ENCODE measurements at regions not wholly inside any gene's neighbourhood (a gene's known extent, or its start where the extent isn't known, plus 50 kb on each side); places are given as distances from the start of the nearest gene placed in this dataset.

GRCh38 chr12:97300891-97301290 is 161.7 kb upstream of the RMST start:
- H3K4me2 ChIP-seq (ENCODE audit: low read length, poor library complexity, severe bottlenecking), result no peak overlapping the region
- H2AFZ ChIP-seq (ENCODE audit: low read depth, low read length), result no peak overlapping the region
- no peak overlapping the region for H2BK120ac ChIP-seq (ENCODE audit: low read depth, low read length)
- peak overlapping the region; percentile 49 for H2AK5ac ChIP-seq (ENCODE audit: low read length, severe bottlenecking)
- H3K23ac ChIP-seq (ENCODE audit: low read length in 2 of 2), result no peak overlapping the region
- no peak overlapping the region for H3K14ac ChIP-seq (ENCODE audit: low read length in 2 of 2)
- no peak overlapping the region for H3K4me3 ChIP-seq (ENCODE audit: insufficient read depth in 1 of 2, low read depth in 1 of 2, low read length in 2 of 2)
- no peak overlapping the region for H3K4ac ChIP-seq (ENCODE audit: low read depth in 1 of 2, low read length in 2 of 2)
- WGBS, result 20% methylated on average over 1 of the region's 1 CpG
- H4K8ac ChIP-seq (ENCODE audit: low read length), result no peak overlapping the region
- no peak overlapping the region for H2BK15ac ChIP-seq (ENCODE audit: low read depth, poor library complexity, severe bottlenecking)
- no peaks in the 10 kb centered on the region for H3K27me3 ChIP-seq (ENCODE audit: control insufficient read depth in 1 of 2, insufficient read depth in 1 of 2, low read length in 2 of 2)
- DNase-seq, result no peak
- no peak overlapping the region for H3K27ac ChIP-seq (ENCODE audit: low read length, poor library complexity, severe bottlenecking)
- H2BK5ac ChIP-seq (ENCODE audit: low read depth, low read length, poor library complexity, severe bottlenecking), result no peak overlapping the region
- H3K9ac ChIP-seq (ENCODE audit: low read length), result no peak overlapping the region
- H2BK12ac ChIP-seq (ENCODE audit: low read length in 2 of 2), result no peak overlapping the region
- H3K79me1 ChIP-seq (replicated peaks; ENCODE audit: low read length, poor library complexity, severe bottlenecking), result no peaks in the 10 kb centered on the region
- no peak overlapping the region for H3K18ac ChIP-seq (ENCODE audit: low read depth in 1 of 2, low read length in 2 of 2)
- H3K9me3 ChIP-seq (ENCODE audit: control insufficient read depth, low read length), result no peaks in the 10 kb centered on the region
- no peaks in the 10 kb centered on the region for H3K4me1 ChIP-seq (ENCODE audit: control insufficient read depth, insufficient read depth, low read depth, low read length)
- no peak overlapping the region for H4K91ac ChIP-seq (ENCODE audit: low read length)
- H3K36me3 ChIP-seq (ENCODE audit: control insufficient read depth in 1 of 2, insufficient read depth in 2 of 2, low read depth in 1 of 2, low read length in 2 of 2), result no peaks in the 10 kb centered on the region

GRCh38 chr12:97301576-97301975 is 161.0 kb upstream of the RMST start:
- no peak overlapping the region for H2BK15ac ChIP-seq (ENCODE audit: low read depth, poor library complexity, severe bottlenecking)
- no peak overlapping the region for H2BK120ac ChIP-seq (ENCODE audit: low read depth, low read length)
- no peak overlapping the region for H3K9ac ChIP-seq (ENCODE audit: low read length)
- no peak overlapping the region for H3K4me2 ChIP-seq (ENCODE audit: low read length, poor library complexity, severe bottlenecking)
- no peak overlapping the region for H2AK5ac ChIP-seq (ENCODE audit: low read length, severe bottlenecking)
- no peak overlapping the region for H3K4ac ChIP-seq (ENCODE audit: low read depth in 1 of 2, low read length in 2 of 2)
- H3K9me3 ChIP-seq (ENCODE audit: control insufficient read depth, low read length), result no peaks in the 10 kb centered on the region
- H2BK12ac ChIP-seq (ENCODE audit: low read length in 2 of 2), result no peak overlapping the region
- no peak overlapping the region for H3K18ac ChIP-seq (ENCODE audit: low read depth in 1 of 2, low read length in 2 of 2)
- no peak overlapping the region for H3K14ac ChIP-seq (ENCODE audit: low read length in 2 of 2)
- no peak overlapping the region for H3K27ac ChIP-seq (ENCODE audit: low read length, poor library complexity, severe bottlenecking)
- H3K23ac ChIP-seq (ENCODE audit: low read length in 2 of 2), result no peak overlapping the region
- no peaks in the 10 kb centered on the region for H3K4me1 ChIP-seq (ENCODE audit: control insufficient read depth, insufficient read depth, low read depth, low read length)
- no peaks in the 10 kb centered on the region for H3K79me1 ChIP-seq (replicated peaks; ENCODE audit: low read length, poor library complexity, severe bottlenecking)
- no peak overlapping the region for H2BK5ac ChIP-seq (ENCODE audit: low read depth, low read length, poor library complexity, severe bottlenecking)
- 25% methylated on average over 2 of the region's 3 CpGs for WGBS
- DNase-seq, result no peak
- H4K8ac ChIP-seq (ENCODE audit: low read length), result no peak overlapping the region
- H2AFZ ChIP-seq (ENCODE audit: low read depth, low read length), result no peak overlapping the region
- H3K36me3 ChIP-seq (ENCODE audit: control insufficient read depth in 1 of 2, insufficient read depth in 2 of 2, low read depth in 1 of 2, low read length in 2 of 2), result no peaks in the 10 kb centered on the region
- no peak overlapping the region for H4K91ac ChIP-seq (ENCODE audit: low read length)
- no peaks in the 10 kb centered on the region for H3K27me3 ChIP-seq (ENCODE audit: control insufficient read depth in 1 of 2, insufficient read depth in 1 of 2, low read length in 2 of 2)
- no peak overlapping the region for H3K4me3 ChIP-seq (ENCODE audit: insufficient read depth in 1 of 2, low read depth in 1 of 2, low read length in 2 of 2)

GRCh38 chr12:97305651-97306050 is 157.0 kb upstream of the RMST start:
- no peak for DNase-seq
- Histone ChIP-seq H3K79me1 (replicated peaks; ENCODE audit: low read length, poor library complexity, severe bottlenecking) (no peaks in the 10 kb centered on the region), H3K18ac (ENCODE audit: low read depth in 1 of 2, low read length in 2 of 2) (no peak overlapping the region), H2BK15ac (ENCODE audit: low read depth, poor library complexity, severe bottlenecking) (no peak overlapping the region), H3K23ac (ENCODE audit: low read length in 2 of 2) (no peak overlapping the region), H3K4me3 (ENCODE audit: insufficient read depth in 1 of 2, low read depth in 1 of 2, low read length in 2 of 2) (no peak overlapping the region), H2BK120ac (ENCODE audit: low read depth, low read length) (no peak overlapping the region), H4K91ac (ENCODE audit: low read length) (no peak overlapping the region), H3K4ac (ENCODE audit: low read depth in 1 of 2, low read length in 2 of 2) (no peak overlapping the region), H4K8ac (ENCODE audit: low read length) (no peak overlapping the region), H3K4me1 (ENCODE audit: control insufficient read depth, insufficient read depth, low read depth, low read length) (no peaks in the 10 kb centered on the region), H3K9ac (ENCODE audit: low read length) (no peak overlapping the region), H3K4me2 (ENCODE audit: low read length, poor library complexity, severe bottlenecking) (no peak overlapping the region), H3K27ac (ENCODE audit: low read length, poor library complexity, severe bottlenecking) (no peak overlapping the region), H2BK12ac (ENCODE audit: low read length in 2 of 2) (no peak overlapping the region), H3K14ac (ENCODE audit: low read length in 2 of 2) (no peak overlapping the region), H2AK5ac (ENCODE audit: low read length, severe bottlenecking) (no peak overlapping the region), H3K9me3 (ENCODE audit: control insufficient read depth, low read length) (no peaks in the 10 kb centered on the region), H3K27me3 (ENCODE audit: control insufficient read depth in 1 of 2, insufficient read depth in 1 of 2, low read length in 2 of 2) (no peaks in the 10 kb centered on the region), H2BK5ac (ENCODE audit: low read depth, low read length, poor library complexity, severe bottlenecking) (no peak overlapping the region), H2AFZ (ENCODE audit: low read depth, low read length) (no peak overlapping the region), H3K36me3 (ENCODE audit: control insufficient read depth in 1 of 2, insufficient read depth in 2 of 2, low read depth in 1 of 2, low read length in 2 of 2) (no peaks in the 10 kb centered on the region)
- 94% methylated on average over 4 of the region's 4 CpGs for WGBS

- Histone ChIP-seq H3K9me3 (ENCODE audit: control insufficient read depth, low read length) (no peaks in the 10 kb centered on the region), H3K4me1 (ENCODE audit: control insufficient read depth, insufficient read depth, low read depth, low read length) (no peaks in the 10 kb centered on the region), H3K4me3 (ENCODE audit: insufficient read depth in 1 of 2, low read depth in 1 of 2, low read length in 2 of 2) (no peak overlapping the region), H3K27ac (ENCODE audit: low read length, poor library complexity, severe bottlenecking) (no peak overlapping the region), H3K4ac (ENCODE audit: low read depth in 1 of 2, low read length in 2 of 2) (no peak overlapping the region), H2AK5ac (ENCODE audit: low read length, severe bottlenecking) (no peak overlapping the region), H3K27me3 (ENCODE audit: control insufficient read depth in 1 of 2, insufficient read depth in 1 of 2, low read length in 2 of 2) (no peaks in the 10 kb centered on the region), H4K8ac (ENCODE audit: low read length) (no peak overlapping the region), H2BK12ac (ENCODE audit: low read length in 2 of 2) (no peak overlapping the region), H2BK15ac (ENCODE audit: low read depth, poor library complexity, severe bottlenecking) (no peak overlapping the region), H3K14ac (ENCODE audit: low read length in 2 of 2) (no peak overlapping the region), H3K9ac (ENCODE audit: low read length) (no peak overlapping the region), H3K79me1 (replicated peaks; ENCODE audit: low read length, poor library complexity, severe bottlenecking) (no peaks in the 10 kb centered on the region), H3K4me2 (ENCODE audit: low read length, poor library complexity, severe bottlenecking) (no peak overlapping the region), H3K23ac (ENCODE audit: low read length in 2 of 2) (no peak overlapping the region), H2BK120ac (ENCODE audit: low read depth, low read length) (no peak overlapping the region), H4K91ac (ENCODE audit: low read length) (no peak overlapping the region), H2BK5ac (ENCODE audit: low read depth, low read length, poor library complexity, severe bottlenecking) (no peak overlapping the region), H3K18ac (ENCODE audit: low read depth in 1 of 2, low read length in 2 of 2) (no peak overlapping the region), H2AFZ (ENCODE audit: low read depth, low read length) (no peak overlapping the region), H3K36me3 (ENCODE audit: control insufficient read depth in 1 of 2, insufficient read depth in 2 of 2, low read depth in 1 of 2, low read length in 2 of 2) (no peaks in the 10 kb centered on the region)
- DNase-seq, result no peak
- WGBS, result 100% methylated on average over 1 of the region's 3 CpGs
These were observed 156.5 kb upstream of the RMST start for GRCh38 chr12:97306147-97306546.
